Gastroesophageal sphincter (tissue), 4 donors: ENCODE measurements at regions not wholly inside any gene's neighbourhood (a gene's known extent, or its start where the extent isn't known, plus 50 kb on each side); places are given as distances from the start of the nearest gene placed in this dataset.

Experiments used
- ATAC-seq: fragments of 150-250 bp; one replicate; pipeline ENCODE4 v1.9.1; 2016; ENCODE audit warnings: mild to moderate bottlenecking, moderate library complexity
- H3K27ac ChIP-seq, 4 donors: fragments of 200-600 bp; sonication (generic) in 3 of 4; 1 replicate in 3 of 4; 2 replicates in 1 of 4; pipeline ENCODE4 v1.5.1; 2016 to 2019
- H3K27me3 ChIP-seq: fragments of 200-600 bp; sonication (generic); one replicate; pipeline ENCODE4 v1.5.1; 2019
- H3K36me3 ChIP-seq, 2 donors: fragments of 200-600 bp; sonication (generic); one replicate each; pipeline ENCODE4 v1.5.1; 2019; ENCODE audit warnings: control low read depth in 1 of 2
- H3K4me1 ChIP-seq, 3 donors: fragments of 200-600 bp; sonication (generic); 1 replicate in 2 of 3; 2 replicates in 1 of 3; pipeline ENCODE4 v1.5.1; 2016 to 2019; ENCODE audit warnings: control low read depth in 2 of 3
- H3K4me3 ChIP-seq, 2 donors: fragments of 200-600 bp; sonication (generic); one replicate each; pipeline ENCODE4 v1.5.1; 2019; ENCODE audit warnings: mild to moderate bottlenecking in 1 of 2, moderate library complexity in 1 of 2
- H3K9me3 ChIP-seq, 3 donors: fragments of 200-600 bp; sonication (generic); one replicate each; pipeline ENCODE4 v1.5.1; 2017 to 2019; ENCODE audit warnings: control low read depth in 2 of 3
- EP300 ChIP-seq: sonication (generic); formaldehyde crosslinking; IDR thresholded peaks from one replicate; pipeline ENCODE4 v1.6.1; 2017; ENCODE audit warnings: antibody characterized with exemption, mild to moderate bottlenecking
- POLR2A ChIP-seq, 2 donors: fragments of 450-650 bp; IDR thresholded peaks; one replicate each; pipeline ENCODE4 v1.6.1; 2017; ENCODE audit warnings: antibody characterized with exemption in 2 of 2, mild to moderate bottlenecking in 2 of 2, moderate library complexity in 1 of 2
- POLR2AphosphoS5 ChIP-seq: sonication (generic); formaldehyde crosslinking; IDR thresholded peaks from one replicate; pipeline ENCODE4 v1.6.1; 2017; ENCODE audit warnings: antibody characterized with exemption
- WGBS, 2 donors: methylation state at CpG; one replicate each; pipeline ENCODE4 v1.1.5; 2018; ENCODE audit warnings: low coverage in 1 of 2; 5-methylcytosine and 5-hydroxymethylcytosine counted together
- TF ChIP-seq, protein P1 (sequence below), 4 experiments: fragments of 200-600 bp in 2 of 4; fragments of 450-650 bp in 2 of 4; sonication (generic) in 1 of 4; IDR thresholded peaks; one replicate each; pipeline ENCODE4 v1.5.1; 2017 to 2019; ENCODE audit warnings: antibody characterized with exemption in 4 of 4, mild to moderate bottlenecking in 2 of 4, moderate library complexity in 2 of 4

GRCh38 chr17:53646835-53647234 lies 175.9 kb upstream of the KIF2B start:
- H3K9me3 ChIP-seq: peaks cover 0 to 14% (median 0%) of the 10 kb centered on the region in 3 donors
- ATAC-seq: no peak
- no peak overlapping the region for H3K4me3 ChIP-seq
- WGBS, 2 donors: 94 to 100% methylated on average over 2 of the region's 2 CpGs
- H3K4me1 ChIP-seq: no peaks in the 10 kb centered on the region
- no peaks in the 10 kb centered on the region for H3K27me3 ChIP-seq
- no peak overlapping the region for H3K27ac ChIP-seq
- no peaks in the 10 kb centered on the region for H3K36me3 ChIP-seq
- TF ChIP-seq EP300 (no peak), POLR2A (IDR thresholded peaks at IDR 0.05) (no peak)
- TF ChIP-seq, protein P1, sequence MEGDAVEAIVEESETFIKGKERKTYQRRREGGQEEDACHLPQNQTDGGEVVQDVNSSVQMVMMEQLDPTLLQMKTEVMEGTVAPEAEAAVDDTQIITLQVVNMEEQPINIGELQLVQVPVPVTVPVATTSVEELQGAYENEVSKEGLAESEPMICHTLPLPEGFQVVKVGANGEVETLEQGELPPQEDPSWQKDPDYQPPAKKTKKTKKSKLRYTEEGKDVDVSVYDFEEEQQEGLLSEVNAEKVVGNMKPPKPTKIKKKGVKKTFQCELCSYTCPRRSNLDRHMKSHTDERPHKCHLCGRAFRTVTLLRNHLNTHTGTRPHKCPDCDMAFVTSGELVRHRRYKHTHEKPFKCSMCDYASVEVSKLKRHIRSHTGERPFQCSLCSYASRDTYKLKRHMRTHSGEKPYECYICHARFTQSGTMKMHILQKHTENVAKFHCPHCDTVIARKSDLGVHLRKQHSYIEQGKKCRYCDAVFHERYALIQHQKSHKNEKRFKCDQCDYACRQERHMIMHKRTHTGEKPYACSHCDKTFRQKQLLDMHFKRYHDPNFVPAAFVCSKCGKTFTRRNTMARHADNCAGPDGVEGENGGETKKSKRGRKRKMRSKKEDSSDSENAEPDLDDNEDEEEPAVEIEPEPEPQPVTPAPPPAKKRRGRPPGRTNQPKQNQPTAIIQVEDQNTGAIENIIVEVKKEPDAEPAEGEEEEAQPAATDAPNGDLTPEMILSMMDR (IDR thresholded peaks at IDR 0.05): no peak

DNA sequence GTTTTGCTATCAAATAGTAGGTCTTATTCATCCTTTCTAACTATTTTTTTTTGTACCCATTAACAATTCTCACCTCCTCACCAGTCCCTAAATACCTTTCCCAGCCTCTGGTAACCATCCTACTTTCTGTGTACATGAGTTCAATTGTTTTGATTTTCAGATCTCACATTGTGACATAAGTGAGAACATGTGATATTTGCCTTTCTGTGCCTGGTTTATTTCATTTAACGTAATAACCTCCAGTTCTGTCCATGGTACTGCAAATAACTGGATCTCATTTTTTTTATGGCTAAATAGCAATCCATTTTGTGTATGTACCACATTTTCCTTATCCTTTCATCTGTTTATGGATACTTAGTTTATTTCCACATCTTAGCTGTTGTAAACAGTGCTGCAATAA lies 181.9 kb upstream of the KIF2B start:
- H3K4me3 ChIP-seq: no peak overlapping the region
- no peaks in the 10 kb centered on the region for H3K4me1 ChIP-seq
- no peaks in the 10 kb centered on the region for H3K9me3 ChIP-seq
- H3K27ac ChIP-seq: no peak overlapping the region
- no peaks in the 10 kb centered on the region for H3K36me3 ChIP-seq
- no peak for ATAC-seq
- WGBS, 2 donors: 80 to 90% methylated on average over 1 of the region's 1 CpG
- TF ChIP-seq POLR2AphosphoS5 (no peak), POLR2A (IDR thresholded peaks at IDR 0.05) (no peak)
- H3K27me3 ChIP-seq: no peaks in the 10 kb centered on the region

DNA sequence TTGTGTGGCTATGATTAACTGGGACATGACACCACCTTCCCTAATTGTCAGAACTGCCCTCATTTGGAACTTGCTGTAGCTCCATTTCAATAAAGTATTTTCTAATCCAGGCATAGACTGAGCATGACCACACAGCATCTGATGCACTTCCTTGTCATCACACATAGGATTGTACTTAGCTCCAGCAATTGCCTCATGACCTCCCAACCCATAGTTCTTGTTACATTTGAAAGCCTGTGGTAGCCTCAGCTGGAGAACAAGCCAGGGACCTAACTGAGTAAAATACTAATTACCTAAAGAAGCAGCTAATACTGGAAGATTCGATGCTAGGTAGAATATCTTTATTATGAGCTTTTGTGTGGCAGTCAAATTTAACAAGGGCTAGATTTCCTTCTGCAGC lies 187.3 kb upstream of the KIF2B start:
- no peaks in the 10 kb centered on the region for H3K27me3 ChIP-seq
- H3K4me1 ChIP-seq: no peaks in the 10 kb centered on the region
- TF ChIP-seq POLR2A (IDR thresholded peaks at IDR 0.05) (no peak), EP300 (no peak), POLR2AphosphoS5 (no peak)
- TF ChIP-seq, protein P1 (IDR thresholded peaks at IDR 0.05): no peak
- ATAC-seq: no peak
- 80 to 100% methylated on average over 1 of the region's 1 CpG for WGBS, 2 donors
- H3K36me3 ChIP-seq: no peaks in the 10 kb centered on the region
- H3K4me3 ChIP-seq: no peak overlapping the region
- H3K27ac ChIP-seq: no peak overlapping the region
- H3K9me3 ChIP-seq: no peaks in the 10 kb centered on the region

- Histone ChIP-seq H3K4me1 (no peaks in the 10 kb centered on the region), H3K4me3 (no peak overlapping the region), H3K27ac (no peak overlapping the region), H3K9me3 (no peaks in the 10 kb centered on the region), H3K27me3 (no peaks in the 10 kb centered on the region), H3K36me3 (no peaks in the 10 kb centered on the region)
- 89 to 94% methylated on average over 1 of the region's 1 CpG for WGBS, 2 donors
- no peak for ATAC-seq
- TF ChIP-seq EP300: no peak
- TF ChIP-seq POLR2A (IDR thresholded peaks at IDR 0.05): no peak
- no peak for TF ChIP-seq POLR2AphosphoS5
- TF ChIP-seq, protein P1 (IDR thresholded peaks at IDR 0.05): no peak
These were observed 188.9 kb upstream of the KIF2B start for GRCh38 chr17:53633856-53634255.

- Histone ChIP-seq H3K36me3 (no peaks in the 10 kb centered on the region), H3K9me3 (no peaks in the 10 kb centered on the region), H3K27me3 (no peaks in the 10 kb centered on the region), H3K4me1 (no peaks in the 10 kb centered on the region), H3K27ac (no peak overlapping the region), H3K4me3 (no peak overlapping the region)
- WGBS, 2 donors: 47 to 49% methylated on average over 4 of the region's 4 CpGs
- no peak for ATAC-seq
- TF ChIP-seq POLR2A (IDR thresholded peaks at IDR 0.05): no peak
These were observed 191.2 kb upstream of the KIF2B start for GRCh38 chr17:53631486-53631885.

GRCh38 chr17:53630638-53631037 lies 192.1 kb upstream of the KIF2B start:
- Histone ChIP-seq H3K9me3 (no peaks in the 10 kb centered on the region), H3K4me1 (no peaks in the 10 kb centered on the region), H3K27me3 (no peaks in the 10 kb centered on the region), H3K36me3 (no peaks in the 10 kb centered on the region), H3K27ac (no peak overlapping the region), H3K4me3 (no peak overlapping the region)
- WGBS, 2 donors: 71 to 86% methylated on average over 1 of the region's 1 CpG
- TF ChIP-seq, protein P1 (IDR thresholded peaks at IDR 0.05): no peak
- TF ChIP-seq POLR2A (IDR thresholded peaks at IDR 0.05) (no peak), POLR2AphosphoS5 (no peak), EP300 (no peak)
- no peak for ATAC-seq
